Sciatic nerve (tissue), 2 donors: ENCODE measurements at regions not wholly inside any gene's neighbourhood (a gene's known extent, or its start where the extent isn't known, plus 50 kb on each side); places are given as distances from the start of the nearest gene placed in this dataset.

Source experiments
- ATAC-seq: fragments of 200-7000 bp; cut with Tn5 transposase; one replicate; pipeline ENCODE4 v1.9.1; 2020; ENCODE audit warnings: mild to moderate bottlenecking, moderate library complexity
- DNase-seq: peaks from one replicate; pipeline ENCODE4 v3.0.0-alpha.2; 2020; ENCODE audit warnings: low spot score
- intact Hi-C: fragments of 100-400 bp; cut with DNase I; formaldehyde crosslinking; loops from one replicate; pipeline ENCODE4 v1.14.2; 2022
- donor health status: DM: no; HTN: no; CAD: no.
- donor health status: DM: no; HTN: no; CAD: no.

DNA sequence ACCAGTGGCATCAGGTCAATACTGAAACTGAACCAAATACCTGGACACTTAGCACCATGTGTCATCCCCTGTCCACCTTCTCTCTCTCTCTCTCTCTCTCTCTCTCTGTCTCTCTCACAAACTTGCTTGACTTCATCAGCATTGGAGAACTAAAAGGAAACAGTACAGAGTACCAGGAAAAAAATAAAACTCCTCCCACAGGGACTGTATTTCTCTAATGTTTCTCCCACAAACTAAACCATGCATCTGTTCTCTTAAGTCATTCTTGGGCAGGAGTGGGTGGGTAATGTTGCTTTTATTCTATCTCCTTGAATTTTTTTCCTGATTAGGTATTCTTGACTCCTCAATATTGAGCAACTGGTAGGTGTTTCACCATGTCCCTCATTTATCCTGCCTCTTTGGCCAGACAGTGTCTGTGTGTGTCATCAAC lies 112.9 kb upstream of the CACNA1A start:
- intact Hi-C loops: no loop called here
- ATAC-seq (no peak), DNase-seq (no peak)

DNA sequence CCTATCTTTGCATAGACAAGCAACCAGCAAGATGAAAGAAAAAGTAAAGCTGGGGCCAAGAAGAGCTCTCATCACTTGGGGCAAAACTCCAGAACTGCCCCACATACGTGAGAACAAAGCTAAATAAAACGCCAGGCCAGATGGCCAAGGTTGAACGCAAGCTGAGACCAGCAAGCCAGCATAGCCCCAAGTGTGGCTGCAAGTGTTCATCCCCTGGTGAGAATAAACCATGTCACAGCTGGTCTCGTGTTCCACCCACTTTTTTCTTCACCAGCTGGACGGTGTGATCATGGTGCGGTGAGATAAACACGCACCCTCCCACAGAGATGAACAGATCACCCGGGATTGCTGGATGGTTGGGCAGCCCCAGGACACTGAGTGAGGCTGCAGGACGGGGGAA lies 109.6 kb upstream of the CACNA1A start:
- DNase-seq (no peak), ATAC-seq (no peak)
- intact Hi-C loops: no loop called here

DNA sequence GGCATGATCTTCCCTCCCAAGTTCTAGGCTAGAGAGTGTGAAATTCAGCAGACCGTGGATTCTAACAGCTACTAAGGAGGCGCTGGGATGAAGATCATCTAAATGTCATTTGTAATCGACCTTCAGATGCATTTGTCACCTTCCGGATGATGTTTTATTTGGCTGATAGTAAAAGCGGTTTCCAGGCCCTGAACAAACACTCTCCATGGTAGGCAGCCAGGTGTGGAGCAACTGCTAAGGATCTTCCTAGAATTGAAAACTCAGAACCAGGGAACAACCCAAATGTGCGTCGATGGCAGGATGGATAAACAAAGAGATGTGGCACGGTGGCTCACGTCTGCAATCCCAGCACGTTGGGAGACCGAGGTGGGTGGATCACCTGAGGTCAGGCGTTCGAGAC lies 107.2 kb upstream of the CACNA1A start:
- no peak for DNase-seq
- no peak for ATAC-seq

DNA sequence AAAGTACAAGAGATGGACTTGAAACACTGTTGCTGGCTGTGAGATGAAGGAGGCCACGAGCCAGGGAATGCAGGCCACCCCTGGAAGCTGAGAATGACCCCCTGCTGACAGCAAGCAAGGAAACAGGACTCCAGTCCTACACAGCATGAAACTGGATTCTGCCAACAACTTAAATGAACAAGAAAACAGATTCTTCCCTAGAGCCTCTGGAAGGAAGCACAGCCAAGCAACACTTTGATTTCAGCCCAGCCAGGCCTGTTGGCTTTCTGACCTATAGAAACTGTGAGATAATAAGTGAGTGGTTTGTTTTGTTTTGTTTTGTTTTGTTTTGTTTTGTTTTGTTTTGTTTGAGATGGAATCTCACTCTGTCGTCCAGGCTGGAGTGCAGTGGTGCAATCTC lies 105.3 kb upstream of the CACNA1A start:
- intact Hi-C loops: no loop called here
- DNase-seq (no peak), ATAC-seq (no peak)

More for the DNA sequence above, 107.2 kb upstream of the CACNA1A start:
- intact Hi-C loops: no loop called here

DNA sequence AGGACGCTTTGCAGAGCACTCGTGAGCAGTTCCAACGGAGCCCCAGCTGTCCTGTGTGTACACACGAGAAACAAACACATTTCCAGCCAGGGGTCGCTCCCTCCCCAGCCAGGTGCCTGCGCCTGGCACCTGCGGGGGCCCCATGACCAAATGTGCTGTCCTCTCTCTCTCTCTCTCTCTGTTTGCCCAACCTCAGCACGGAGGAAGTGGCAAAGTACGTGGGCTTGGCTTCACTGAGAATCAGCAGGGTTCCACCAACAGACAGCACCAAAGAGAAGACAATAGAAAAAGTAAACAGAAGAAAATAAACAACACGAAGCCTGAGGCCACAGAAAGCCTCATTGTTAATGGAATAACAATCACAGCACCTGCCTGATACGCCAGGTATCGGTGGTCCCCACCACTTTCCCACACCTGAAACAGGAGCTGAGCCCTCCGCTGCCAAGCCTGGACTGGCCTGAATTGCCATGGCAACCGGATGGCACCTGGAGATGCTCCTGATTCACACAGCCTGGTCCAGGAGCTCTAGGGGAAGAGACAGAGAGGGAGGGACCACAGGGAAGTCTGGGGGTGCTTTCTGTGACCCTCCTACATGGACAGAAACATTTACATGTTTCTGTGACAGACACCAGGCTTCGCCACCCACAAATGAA lies 103.9 kb upstream of the CACNA1A start:
- DNase-seq: no peak
- intact Hi-C loops: no loop called here
- no peak for ATAC-seq

DNA sequence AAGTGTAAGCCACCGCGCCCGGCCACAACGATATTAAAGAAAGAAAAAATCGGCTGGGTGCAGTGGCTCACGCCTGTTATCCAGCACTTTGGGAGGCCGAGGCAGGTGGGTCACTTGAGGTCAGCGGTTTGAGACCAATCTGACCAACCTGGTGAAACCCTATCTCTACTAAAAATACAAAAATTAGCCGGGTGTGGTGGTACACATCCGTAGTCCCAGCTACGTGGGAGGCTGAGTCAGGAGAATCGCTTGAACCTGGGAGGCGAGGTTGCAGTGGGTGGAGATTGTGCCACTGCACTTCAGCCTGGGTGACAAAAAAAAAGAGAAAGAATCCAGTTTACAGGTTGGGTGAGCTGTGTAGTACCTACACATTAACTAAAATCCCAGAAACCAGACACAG lies 99.9 kb upstream of the CACNA1A start:
- intact Hi-C loops: loop anchor here (5.0 to 10.0 kb wide), 2 partner anchors 119 to 949 kb away; no protein-coding TSS in a partner anchor
- no peak for ATAC-seq
- DNase-seq: no peak

DNA sequence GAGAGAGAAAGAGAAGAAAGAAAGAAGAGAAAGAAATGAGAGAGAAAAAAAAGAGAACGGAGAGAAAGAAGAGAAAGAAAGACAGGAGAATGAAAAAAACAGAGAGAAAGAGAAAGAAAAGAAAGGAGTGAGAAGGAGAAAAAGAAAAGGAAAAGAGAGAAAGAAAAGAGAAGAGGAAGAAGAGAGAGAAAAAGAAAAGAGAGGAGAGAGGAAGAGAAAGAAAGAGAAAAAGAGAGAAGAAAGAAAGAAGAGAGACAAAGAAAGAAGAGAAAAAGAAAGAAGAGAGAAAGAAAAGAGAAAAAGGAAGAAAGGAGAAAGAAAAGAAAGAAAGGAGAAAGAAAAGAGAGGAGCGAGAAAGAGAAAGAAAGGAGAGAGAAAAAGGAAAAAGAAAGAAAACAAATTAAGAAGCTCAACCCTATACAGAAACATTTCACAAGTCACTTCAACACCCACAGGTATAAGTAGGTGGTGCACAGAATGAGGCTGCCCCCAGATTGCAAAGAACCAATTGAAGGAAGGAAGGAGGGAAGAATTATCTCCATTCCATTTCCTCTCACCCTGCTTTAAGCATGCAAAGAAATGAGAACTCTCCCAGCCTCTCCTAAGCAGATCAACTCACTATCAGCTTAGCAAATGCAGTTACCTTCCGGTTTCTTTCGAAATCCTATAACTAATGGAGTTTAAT lies 98.8 kb upstream of the CACNA1A start:
- ATAC-seq (no peak), DNase-seq (no peak)
- intact Hi-C loops: loop anchor here (5.0 to 10.0 kb wide), 2 partner anchors 120 to 948 kb away; no protein-coding TSS in a partner anchor

DNA sequence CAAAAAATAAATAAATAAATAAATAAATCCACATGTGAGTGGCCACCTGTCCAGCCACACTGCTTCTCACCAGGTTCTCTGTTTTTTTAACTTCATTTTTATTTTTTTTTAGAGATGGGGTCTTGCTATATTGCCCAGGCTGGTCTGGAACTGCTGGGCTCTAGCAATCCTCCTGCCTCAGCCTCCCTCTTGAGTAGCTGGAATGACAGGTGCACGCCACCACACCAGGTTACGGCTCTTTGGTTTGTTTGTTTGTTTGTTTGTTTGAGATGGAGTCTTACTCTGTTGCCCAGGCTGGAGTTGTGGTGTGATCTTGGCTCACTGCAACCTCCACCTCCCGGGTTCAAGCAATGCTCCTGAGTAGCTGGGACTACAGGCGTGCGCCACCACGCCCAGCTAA lies 94.5 kb upstream of the CACNA1A start:
- no peak for DNase-seq
- ATAC-seq: no peak
- intact Hi-C loops: loop anchor here (10.0 kb wide), 1 partner anchor 124 kb away; no protein-coding TSS in a partner anchor

DNA sequence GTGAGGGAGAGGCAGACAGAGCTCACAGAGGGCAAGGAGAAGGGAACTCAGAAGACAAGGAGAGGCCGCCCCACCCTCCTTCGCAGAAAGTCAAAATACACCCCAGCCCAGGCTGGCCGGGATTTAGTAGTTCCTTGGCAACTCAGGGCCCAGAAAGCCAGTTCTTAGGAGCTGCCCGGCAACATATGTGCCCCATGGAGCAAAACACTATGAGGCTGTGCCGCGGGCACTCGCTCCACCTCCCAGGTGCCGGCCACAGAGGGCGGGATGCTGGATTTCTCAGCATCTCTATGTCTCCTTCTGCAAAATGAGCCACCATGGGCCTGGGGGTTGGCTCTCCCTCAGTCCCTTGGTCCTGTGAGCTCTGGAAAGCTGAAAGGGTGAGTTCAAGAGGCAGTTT lies 93.8 kb upstream of the CACNA1A start:
- DNase-seq (no peak), ATAC-seq (no peak)
- intact Hi-C loops: loop anchor here (10.0 kb wide), 1 partner anchor 125 kb away; no protein-coding TSS in a partner anchor

DNA sequence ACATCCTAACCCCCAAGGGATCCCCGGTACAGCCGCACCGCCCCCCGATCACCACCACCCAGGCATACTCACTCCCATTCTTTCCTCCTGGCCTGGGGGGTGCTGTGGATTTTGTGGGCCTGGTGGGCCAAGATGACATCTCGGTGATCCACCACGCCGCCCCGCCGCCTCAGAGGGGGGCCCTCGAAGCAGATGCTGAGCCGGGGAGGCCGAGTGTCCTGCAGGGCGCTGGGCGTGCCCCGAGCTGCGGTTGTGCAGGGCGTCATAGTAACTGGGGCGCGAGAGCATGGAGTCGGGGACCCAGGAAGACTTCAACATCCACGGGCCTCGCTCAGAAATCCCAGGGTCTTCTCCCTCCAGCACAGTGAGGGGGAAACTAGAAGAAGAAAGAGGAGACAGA lies 93.4 kb upstream of the CACNA1A start:
- no peak for ATAC-seq
- intact Hi-C loops: loop anchor here (10.0 kb wide), 2 partner anchors 125 to 265 kb away; no protein-coding TSS in a partner anchor
- DNase-seq: no peak

DNA sequence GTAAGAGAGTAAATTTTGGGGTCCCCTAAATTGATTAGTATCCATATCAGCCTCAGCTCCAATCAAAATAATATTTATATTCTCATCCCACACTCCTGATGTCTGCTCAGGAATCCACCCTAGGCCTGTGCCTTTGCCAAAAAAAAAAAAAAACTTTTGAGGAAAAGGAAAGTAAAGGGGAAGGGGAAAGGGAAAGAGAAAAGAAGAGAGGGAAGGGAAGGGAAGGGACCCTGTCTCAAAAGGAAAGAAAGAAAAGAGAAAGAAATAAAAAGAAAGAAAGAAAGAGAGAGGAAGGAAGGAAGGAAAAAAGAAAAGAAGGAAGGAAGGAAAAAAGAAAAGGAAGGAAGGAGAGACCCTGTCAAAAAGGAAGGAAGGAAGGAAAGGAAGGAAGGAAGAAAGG lies 91.8 kb upstream of the CACNA1A start:
- ATAC-seq: no peak
- intact Hi-C loops: loop anchor here (10.0 kb wide), 1 partner anchor 267 kb away; no protein-coding TSS in a partner anchor

DNA sequence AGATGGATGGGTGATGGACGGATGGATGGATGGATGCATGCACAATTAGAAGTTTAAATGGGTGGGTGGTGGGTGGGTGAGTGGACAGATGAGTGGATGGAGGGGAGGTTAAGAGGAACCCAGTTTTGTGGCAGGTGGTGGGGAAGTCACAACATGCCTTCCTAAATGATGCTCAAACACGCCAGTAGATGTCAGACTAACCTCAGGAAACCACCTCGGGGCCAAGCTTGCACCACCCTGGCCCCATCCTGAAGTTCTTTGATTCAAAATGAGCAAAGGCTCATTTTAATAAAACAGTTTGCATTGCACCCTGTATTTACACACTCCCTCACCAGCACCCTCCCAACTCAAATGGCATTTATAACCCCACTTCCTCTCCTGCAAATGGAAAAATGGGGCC lies 91.4 kb upstream of the CACNA1A start:
- intact Hi-C loops: loop anchor here (10.0 kb wide), 1 partner anchor 267 kb away; no protein-coding TSS in a partner anchor

More for the DNA sequence above, 91.8 kb upstream of the CACNA1A start:
- no peak for DNase-seq

DNA sequence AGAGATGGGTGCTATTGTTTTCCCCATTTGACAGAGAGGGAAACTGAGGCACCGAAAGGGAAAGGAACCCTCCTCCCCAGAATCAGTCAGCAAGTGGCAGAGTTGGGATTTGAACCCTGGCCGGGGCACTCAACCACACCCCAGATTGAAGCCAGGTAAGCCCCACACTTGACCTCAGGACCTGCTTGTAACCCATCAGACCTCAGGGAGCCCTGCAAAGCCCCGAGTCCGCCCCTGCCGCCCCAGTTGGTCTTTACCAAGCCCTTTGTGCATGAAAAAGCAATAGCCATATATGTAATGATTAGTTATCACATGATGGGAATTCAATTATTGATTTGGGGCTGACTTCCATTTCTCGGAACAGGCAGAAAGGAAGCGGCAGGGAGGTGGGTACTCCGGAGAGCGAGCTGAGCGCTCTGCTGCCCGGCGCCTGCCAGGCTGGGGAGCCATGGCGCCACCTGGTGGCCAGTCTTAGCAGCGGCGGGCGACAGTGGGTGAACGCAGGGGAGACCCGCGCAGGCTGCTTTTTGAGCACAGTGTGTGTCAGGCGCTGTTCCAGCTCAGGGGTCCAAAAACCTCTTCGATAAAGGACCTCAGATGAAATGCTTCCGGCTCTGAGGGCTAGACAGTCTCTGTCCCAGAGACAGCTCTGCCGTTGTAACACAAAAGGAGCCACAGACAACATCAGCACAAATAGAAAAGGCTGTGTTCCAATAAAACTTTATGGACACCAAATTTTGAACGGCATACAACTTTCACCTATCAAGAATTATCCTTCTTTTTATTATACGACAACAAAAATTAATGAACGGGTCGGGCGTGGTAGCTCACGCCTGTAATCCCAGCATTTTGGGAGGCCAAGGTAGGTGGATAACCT lies 82.9 kb upstream of the CACNA1A start:
- ATAC-seq: peak; percentile 81
- intact Hi-C loops: no loop called here
- DNase-seq: peak; percentile 81

More for the DNA sequence above, 91.4 kb upstream of the CACNA1A start:
- ATAC-seq (peak; percentile 79), DNase-seq (no peak)

DNA sequence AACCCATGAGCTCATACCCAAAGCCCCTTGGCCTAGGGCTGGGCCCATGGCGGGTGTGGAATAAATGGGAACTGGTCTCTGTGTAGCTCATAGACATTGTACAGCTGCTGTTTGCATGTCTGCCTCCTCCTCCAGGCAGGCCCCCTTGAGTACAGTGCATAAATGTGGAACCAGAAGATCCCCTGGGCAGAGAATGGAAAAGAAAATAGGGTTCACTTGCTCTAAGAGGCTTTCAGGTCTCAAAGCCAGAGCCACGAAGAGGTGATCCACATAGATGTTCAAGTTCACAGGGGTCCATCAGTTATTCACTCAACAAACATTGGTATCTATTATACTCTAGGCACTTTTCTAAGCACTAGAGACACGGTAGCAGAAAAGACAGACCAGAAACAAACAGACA lies 79.2 kb upstream of the CACNA1A start:
- ATAC-seq (no peak), DNase-seq (no peak)
- intact Hi-C loops: no loop called here

DNA sequence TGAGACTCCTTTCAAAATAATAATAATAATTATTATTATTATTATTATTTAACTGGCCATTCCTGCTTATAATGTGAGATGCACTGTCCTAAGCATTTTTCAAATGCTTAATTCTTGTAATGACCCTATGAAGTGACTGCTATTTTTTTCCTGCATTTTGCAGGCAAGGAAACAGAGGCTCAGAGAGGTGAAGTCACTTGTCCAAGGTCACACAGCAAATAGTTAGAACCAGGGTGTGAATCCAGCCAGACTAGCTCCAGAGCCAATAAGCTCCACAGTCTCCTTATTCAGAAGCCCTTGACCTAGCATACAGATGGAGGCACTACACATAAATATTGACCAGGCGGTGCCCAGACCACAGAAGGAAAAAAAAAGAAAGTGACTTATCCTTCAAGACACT lies 77.5 kb upstream of the CACNA1A start:
- intact Hi-C loops: no loop called here
- DNase-seq (no peak), ATAC-seq (no peak)

DNA sequence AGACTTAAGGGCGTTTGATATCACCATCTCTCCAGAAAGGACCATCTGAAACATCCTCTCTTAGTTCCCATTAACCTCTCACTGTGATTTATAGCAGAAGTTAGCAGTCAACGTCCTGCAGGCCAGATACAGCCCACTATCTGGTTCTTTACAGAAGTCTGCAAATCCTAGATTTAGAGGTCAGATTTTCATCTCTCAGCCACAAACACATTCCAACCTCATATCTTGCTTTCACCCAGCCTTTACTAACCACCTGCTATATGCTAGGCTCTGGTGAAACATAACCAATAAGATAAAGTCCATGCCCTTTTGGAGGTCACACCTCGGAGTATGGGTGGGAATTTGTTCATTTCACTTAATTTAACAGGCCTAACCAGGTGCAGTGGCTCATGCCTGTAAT lies 76.8 kb upstream of the CACNA1A start:
- intact Hi-C loops: no loop called here
- DNase-seq (no peak), ATAC-seq (no peak)

DNA sequence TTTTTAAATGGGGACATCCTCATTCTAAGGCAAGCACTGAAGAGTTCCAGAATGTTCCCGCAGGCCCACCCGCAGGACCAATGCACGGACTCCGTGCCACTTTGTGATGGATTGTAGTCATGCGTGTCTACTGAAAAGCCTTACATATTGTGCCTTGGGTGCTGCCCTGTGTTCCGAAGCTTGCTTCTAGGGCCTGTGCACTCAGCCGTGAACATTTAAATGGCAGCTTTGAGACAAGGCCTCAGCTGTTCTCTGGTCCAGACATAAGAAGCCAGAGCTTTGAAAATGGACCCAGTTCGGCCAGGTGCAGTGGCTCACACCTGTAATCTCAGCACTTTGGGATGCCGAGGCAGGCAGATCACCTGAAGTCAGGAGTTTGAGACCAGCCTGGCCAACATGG lies 75.3 kb upstream of the CACNA1A start:
- DNase-seq (no peak), ATAC-seq (no peak)
- intact Hi-C loops: no loop called here

DNA sequence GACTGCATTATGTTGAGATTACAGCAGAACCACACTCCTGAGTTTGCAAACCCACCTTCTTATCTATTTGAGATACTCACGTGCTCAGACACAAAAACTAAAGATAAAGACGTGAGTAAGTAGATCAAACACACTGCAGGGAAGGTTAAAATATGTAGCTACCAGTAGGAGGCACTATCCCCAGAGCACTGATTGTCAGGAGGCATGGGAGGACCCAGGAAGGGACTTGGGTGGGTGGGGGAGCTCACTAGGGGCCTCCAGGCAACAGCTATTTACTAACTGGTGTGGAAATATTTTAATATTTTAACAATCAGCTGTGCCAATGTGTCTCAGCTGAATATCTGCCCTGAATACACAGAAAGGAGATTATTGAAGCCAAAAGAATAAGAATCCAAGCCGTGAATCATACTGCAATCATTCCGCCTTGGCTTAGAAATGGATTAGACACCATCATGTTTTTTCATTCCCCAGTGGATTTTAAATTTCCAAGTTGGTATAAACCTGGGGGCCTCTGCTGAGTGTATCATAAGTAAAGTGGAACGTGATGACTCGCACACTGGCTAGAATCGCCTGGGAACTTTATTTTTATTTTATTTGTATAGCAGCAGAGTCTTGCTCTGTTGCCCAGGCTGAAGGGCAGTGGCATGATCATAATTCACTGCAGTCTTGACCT lies 73.2 kb upstream of the CACNA1A start:
- ATAC-seq: no peak
- intact Hi-C loops: no loop called here
- DNase-seq: no peak

DNA sequence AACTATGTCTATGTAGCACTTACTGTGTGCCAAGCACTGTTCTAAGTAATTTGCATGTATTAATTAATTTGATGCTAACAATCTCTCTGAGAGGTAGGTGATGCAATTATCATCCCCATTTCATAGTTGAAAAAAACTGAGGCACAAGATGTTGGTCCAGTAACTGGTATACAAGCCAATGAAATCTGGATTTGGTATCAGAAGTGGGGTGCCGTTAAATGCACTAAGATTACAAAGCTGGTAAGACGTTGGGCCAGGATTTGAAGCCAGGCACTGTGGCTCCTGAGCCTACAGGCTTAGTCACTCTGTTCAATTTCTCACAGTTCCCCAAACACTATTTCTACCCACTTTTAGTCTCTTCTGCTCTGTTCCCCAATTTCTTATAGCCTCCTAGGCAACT lies 70.4 kb upstream of the CACNA1A start:
- no peak for ATAC-seq
- no peak for DNase-seq
- intact Hi-C loops: no loop called here
